ENCODE measurements at regions not wholly inside any gene's neighbourhood (a gene's known extent, or its start where the extent isn't known, plus 50 kb on each side); places are given as distances from the start of the nearest gene placed in this dataset.

DNA sequence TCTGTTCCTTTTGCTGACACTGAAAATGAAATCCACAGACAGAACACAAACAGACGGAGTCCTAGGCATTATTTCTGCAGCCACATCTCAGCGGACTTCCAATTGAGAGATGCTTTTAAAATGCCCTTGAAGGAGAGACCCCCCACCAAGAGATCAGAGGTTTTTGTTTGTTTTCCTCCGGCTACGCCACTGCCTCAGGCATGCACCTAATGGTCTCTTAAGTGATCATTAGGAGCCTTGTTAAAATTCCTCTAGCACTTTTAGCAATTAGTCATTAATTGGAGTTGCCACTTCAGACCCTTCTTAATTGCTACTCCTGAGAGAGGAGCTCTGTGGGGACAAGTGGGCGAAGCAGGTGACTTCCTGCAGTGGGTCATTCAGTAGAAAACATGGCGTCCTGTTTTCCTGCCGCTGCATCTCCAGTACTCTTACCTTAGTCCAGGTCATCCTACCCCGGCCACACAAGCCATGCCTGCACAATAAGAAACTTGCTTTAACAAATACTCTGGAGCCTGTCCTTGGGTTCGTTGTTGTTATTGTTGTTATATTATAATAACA, 257.7 kb upstream of the CHAC2 start:
- no peak for TF ChIP-seq FOXP2 (optimal IDR thresholded peaks at IDR 0.05; ENCODE audit: borderline replicate concordance, extremely low read depth, extremely low read length, insufficient read depth)
- TF ChIP-seq POLR2AphosphoS5 (IDR thresholded peaks at IDR 0.05; ENCODE audit: low read depth, low read length), result no peak
- no peak for TF ChIP-seq REST (IDR thresholded peaks at IDR 0.05; ENCODE audit: insufficient read depth in 1 of 2, low read depth in 2 of 2, low read length in 2 of 2)
- no peak for TF ChIP-seq SIN3A (IDR thresholded peaks at IDR 0.05; ENCODE audit: borderline replicate concordance, insufficient read depth, low read length)
- no peak for TF ChIP-seq TAF1 (IDR thresholded peaks at IDR 0.05; ENCODE audit: borderline replicate concordance, insufficient read depth, low read length)

DNA sequence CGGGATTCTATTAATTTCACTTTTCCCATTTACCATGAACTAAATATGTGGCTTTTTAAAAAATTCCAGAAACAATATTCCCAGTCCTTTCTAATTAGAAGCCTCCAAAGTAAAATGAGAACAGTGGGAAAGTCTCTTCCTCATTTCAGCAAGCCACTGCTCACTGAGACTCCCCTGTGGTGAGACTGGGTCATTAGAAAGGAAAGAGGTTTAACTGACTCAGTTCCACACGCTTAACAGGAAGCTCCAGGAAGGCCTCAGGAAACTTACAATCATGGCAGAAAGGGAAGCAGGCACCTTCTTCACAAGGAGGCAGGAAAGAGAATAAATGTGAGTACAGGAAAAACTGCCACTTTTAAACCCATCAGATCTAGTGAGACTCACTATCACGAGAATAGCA, 258.9 kb upstream of the CHAC2 start:
- TF ChIP-seq FOXP2 (optimal IDR thresholded peaks at IDR 0.05; ENCODE audit: borderline replicate concordance, extremely low read depth, extremely low read length, insufficient read depth), result no peak
- no peak for TF ChIP-seq TAF1 (IDR thresholded peaks at IDR 0.05; ENCODE audit: borderline replicate concordance, insufficient read depth, low read length)
- TF ChIP-seq POLR2AphosphoS5 (IDR thresholded peaks at IDR 0.05; ENCODE audit: low read depth, low read length), result no peak
- no peak for TF ChIP-seq REST (IDR thresholded peaks at IDR 0.05; ENCODE audit: insufficient read depth in 1 of 2, low read depth in 2 of 2, low read length in 2 of 2)
- no peak for TF ChIP-seq SIN3A (IDR thresholded peaks at IDR 0.05; ENCODE audit: borderline replicate concordance, insufficient read depth, low read length)

DNA sequence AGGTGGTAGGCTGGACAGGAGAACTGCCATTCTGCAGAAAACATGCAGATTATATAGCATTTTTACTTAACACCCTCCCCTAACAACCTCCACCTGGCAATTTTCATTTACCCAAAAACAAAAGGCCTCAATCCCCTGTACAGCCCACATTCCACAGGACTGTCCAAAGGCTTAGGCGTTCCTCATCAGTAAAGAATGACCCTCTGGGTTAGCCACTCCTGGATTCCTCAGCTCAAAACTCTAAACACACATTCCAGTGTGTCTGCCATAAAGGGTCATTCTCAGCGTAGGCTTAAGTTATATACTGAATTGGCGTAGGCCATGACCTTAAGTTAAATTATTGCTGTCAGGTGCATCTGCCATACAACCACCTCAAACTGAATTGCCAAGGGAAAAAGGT, 261.8 kb upstream of the CHAC2 start:
- no peak for TF ChIP-seq TAF1 (IDR thresholded peaks at IDR 0.05; ENCODE audit: borderline replicate concordance, insufficient read depth, low read length)
- TF ChIP-seq FOXP2 (optimal IDR thresholded peaks at IDR 0.05; ENCODE audit: borderline replicate concordance, extremely low read depth, extremely low read length, insufficient read depth), result no peak
- no peak for TF ChIP-seq SIN3A (IDR thresholded peaks at IDR 0.05; ENCODE audit: borderline replicate concordance, insufficient read depth, low read length)
- no peak for TF ChIP-seq REST (IDR thresholded peaks at IDR 0.05; ENCODE audit: insufficient read depth in 1 of 2, low read depth in 2 of 2, low read length in 2 of 2)
- TF ChIP-seq POLR2AphosphoS5 (IDR thresholded peaks at IDR 0.05; ENCODE audit: low read depth, low read length), result no peak

DNA sequence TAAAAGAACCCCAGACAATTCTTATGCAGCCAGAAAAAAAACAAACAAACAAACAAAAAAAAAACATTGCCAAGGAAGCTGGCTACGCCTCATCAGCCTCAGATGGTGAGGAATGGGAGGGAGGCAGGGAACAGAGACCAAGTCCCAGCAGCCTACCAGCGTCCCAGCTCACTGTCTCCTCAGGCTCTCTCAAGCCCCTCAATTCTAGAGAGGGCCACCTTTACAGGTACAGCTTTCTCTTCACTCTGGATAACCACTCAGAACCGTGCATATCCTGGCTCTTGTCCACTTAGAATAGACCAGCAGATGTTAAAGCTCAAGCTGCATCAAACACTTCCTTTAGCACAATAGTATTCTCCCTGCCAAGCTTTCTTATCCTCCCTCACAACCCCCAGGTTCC, 263.1 kb upstream of the CHAC2 start:
- TF ChIP-seq POLR2AphosphoS5 (IDR thresholded peaks at IDR 0.05; ENCODE audit: low read depth, low read length) (no peak), TAF1 (IDR thresholded peaks at IDR 0.05; ENCODE audit: borderline replicate concordance, insufficient read depth, low read length) (no peak), REST (IDR thresholded peaks at IDR 0.05; ENCODE audit: insufficient read depth in 1 of 2, low read depth in 2 of 2, low read length in 2 of 2) (no peak), FOXP2 (optimal IDR thresholded peaks at IDR 0.05; ENCODE audit: borderline replicate concordance, extremely low read depth, extremely low read length, insufficient read depth) (no peak), SIN3A (IDR thresholded peaks at IDR 0.05; ENCODE audit: borderline replicate concordance, insufficient read depth, low read length) (no peak)

GRCh38 chr2:53500181-53500580, 267.4 kb upstream of the CHAC2 start:
- no peak for TF ChIP-seq REST (IDR thresholded peaks at IDR 0.05; ENCODE audit: insufficient read depth in 1 of 2, low read depth in 2 of 2, low read length in 2 of 2)
- no peak for TF ChIP-seq SIN3A (IDR thresholded peaks at IDR 0.05; ENCODE audit: borderline replicate concordance, insufficient read depth, low read length)
- no peak for TF ChIP-seq TAF1 (IDR thresholded peaks at IDR 0.05; ENCODE audit: borderline replicate concordance, insufficient read depth, low read length)
- no peak for TF ChIP-seq FOXP2 (optimal IDR thresholded peaks at IDR 0.05; ENCODE audit: borderline replicate concordance, extremely low read depth, extremely low read length, insufficient read depth)
- TF ChIP-seq POLR2AphosphoS5 (IDR thresholded peaks at IDR 0.05; ENCODE audit: low read depth, low read length), result no peak

All from PFSK-1 (cell line).